Spleen (tissue), 7 donors: ENCODE measurements at regions not wholly inside any gene's neighbourhood (a gene's known extent, or its start where the extent isn't known, plus 50 kb on each side); places are given as distances from the start of the nearest gene placed in this dataset.

Experiments
- POLR2A ChIP-seq, 3 donors: fragments of 450-650 bp; IDR thresholded peaks; one replicate each; pipeline ENCODE4 v1.5.1; 2017; ENCODE audit warnings: antibody characterized with exemption in 3 of 3, mild to moderate bottlenecking in 1 of 3
- POLR2AphosphoS5 ChIP-seq, 3 donors: sonication (generic); formaldehyde crosslinking; IDR thresholded peaks; one replicate each; pipeline ENCODE4 v1.5.1; 2017; ENCODE audit warnings: antibody characterized with exemption in 3 of 3
- TF ChIP-seq, protein P1 (sequence below), 11 experiments: fragments of 200-600 bp in 7 of 11; fragments of 450-650 bp in 4 of 11; sonication (generic) in 4 of 11; IDR thresholded peaks in 8 of 11; conservative IDR thresholded peaks in 3 of 11; 1 replicate in 7 of 11; 2 replicates in 4 of 11; pipeline versions ENCODE4 v1.4.0 to v1.8.0; 2016 to 2021; ENCODE audit warnings: antibody characterized with exemption in 11 of 11, inconsistent platforms in 4 of 11, mild to moderate bottlenecking in 1 of 11
- donor health status: DM: no; HTN: no; CAD: no; lungs with moderate emphysema.
- donor health status: DM: no; HTN: no; CAD: no.
- donor health status: DM: no; HTN: no; CAD: no.

DNA sequence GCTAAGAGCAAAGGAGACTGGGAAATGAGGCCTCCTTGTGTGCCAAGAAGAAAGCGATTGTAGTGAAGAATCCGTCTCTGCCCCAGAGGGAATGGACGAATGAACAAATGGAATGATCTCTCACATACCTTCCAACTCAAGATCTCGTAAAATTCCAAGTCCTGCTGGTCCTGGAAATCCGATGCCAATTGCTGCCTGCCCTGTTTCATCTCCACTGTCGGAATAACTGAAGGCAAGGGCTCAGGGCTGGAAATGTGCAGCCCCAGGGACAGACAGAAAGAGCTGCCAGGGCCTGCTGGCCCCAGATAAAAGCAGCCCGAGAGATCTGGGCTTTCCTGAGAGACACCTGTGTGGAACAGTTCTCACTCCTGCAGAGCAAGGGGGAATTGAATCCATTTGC is 120.9 kb downstream of the MN1 start:
- TF ChIP-seq, protein P1, sequence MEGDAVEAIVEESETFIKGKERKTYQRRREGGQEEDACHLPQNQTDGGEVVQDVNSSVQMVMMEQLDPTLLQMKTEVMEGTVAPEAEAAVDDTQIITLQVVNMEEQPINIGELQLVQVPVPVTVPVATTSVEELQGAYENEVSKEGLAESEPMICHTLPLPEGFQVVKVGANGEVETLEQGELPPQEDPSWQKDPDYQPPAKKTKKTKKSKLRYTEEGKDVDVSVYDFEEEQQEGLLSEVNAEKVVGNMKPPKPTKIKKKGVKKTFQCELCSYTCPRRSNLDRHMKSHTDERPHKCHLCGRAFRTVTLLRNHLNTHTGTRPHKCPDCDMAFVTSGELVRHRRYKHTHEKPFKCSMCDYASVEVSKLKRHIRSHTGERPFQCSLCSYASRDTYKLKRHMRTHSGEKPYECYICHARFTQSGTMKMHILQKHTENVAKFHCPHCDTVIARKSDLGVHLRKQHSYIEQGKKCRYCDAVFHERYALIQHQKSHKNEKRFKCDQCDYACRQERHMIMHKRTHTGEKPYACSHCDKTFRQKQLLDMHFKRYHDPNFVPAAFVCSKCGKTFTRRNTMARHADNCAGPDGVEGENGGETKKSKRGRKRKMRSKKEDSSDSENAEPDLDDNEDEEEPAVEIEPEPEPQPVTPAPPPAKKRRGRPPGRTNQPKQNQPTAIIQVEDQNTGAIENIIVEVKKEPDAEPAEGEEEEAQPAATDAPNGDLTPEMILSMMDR (IDR thresholded peaks at IDR 0.05 in 8 of 11, conservative IDR thresholded peaks at IDR 0.05 in 3 of 11): no peak
- TF ChIP-seq POLR2A (IDR thresholded peaks at IDR 0.05): no peak
- no peak for TF ChIP-seq POLR2AphosphoS5 (IDR thresholded peaks at IDR 0.05)
